Stimulated activated CD8-positive, alpha-beta memory T cell treated with anti-CD3 and anti-CD28 coated beads, Interleukin-12 subunit alpha, Interleukin-12 subunit beta, amount 100 ng/mL, for 1 hour (primary cell): ENCODE measurements at regions not wholly inside any gene's neighbourhood (a gene's known extent, or its start where the extent isn't known, plus 50 kb on each side); places are given as distances from the start of the nearest gene placed in this dataset.
"Not testable (repeated sequence)": the region's sequence is repeated elsewhere in the genome, so short reads cannot be mapped to it uniquely, and the experiment has no call there.

Experiments
- DNase-seq: peaks from one replicate; pipeline ENCODE4 v3.0.0-alpha.2; 2020; ENCODE audit warnings: low read depth

- DNase-seq, result no peak
Measured at GRCh38 chr3:182509844-182510460, 283.4 kb upstream of the ATP11B start.

- no peak for DNase-seq
Measured at GRCh38 chr3:182514236-182514964, 278.9 kb upstream of the ATP11B start.

GRCh38 chr3:182516597-182517336 is 276.5 kb upstream of the ATP11B start:
- no peak for DNase-seq

- no peak for DNase-seq
Measured at GRCh38 chr3:182519569-182519968, 273.7 kb upstream of the ATP11B start.

- no peak for DNase-seq
Measured at GRCh38 chr3:182521339-182521738, 272.0 kb upstream of the ATP11B start.

GRCh38 chr3:182523424-182523823 is 269.9 kb upstream of the ATP11B start:
- not testable (repeated sequence) for DNase-seq

GRCh38 chr3:182523836-182524235 is 269.5 kb upstream of the ATP11B start:
- DNase-seq, result no peak

- DNase-seq, result no peak
Measured at GRCh38 chr3:182524711-182525401, 268.4 kb upstream of the ATP11B start.

- DNase-seq, result no peak
Measured at GRCh38 chr3:182525766-182526374, 267.4 kb upstream of the ATP11B start.

GRCh38 chr3:182527745-182528144 is 265.6 kb upstream of the ATP11B start:
- DNase-seq, result no peak

GRCh38 chr3:182530316-182530715 is 263.0 kb upstream of the ATP11B start:
- no peak for DNase-seq

- DNase-seq, result no peak
Measured at GRCh38 chr3:182533394-182533793, 259.9 kb upstream of the ATP11B start.

- no peak for DNase-seq
Measured at GRCh38 chr3:182544542-182544941, 248.8 kb upstream of the ATP11B start.

- DNase-seq, result no peak
Measured at GRCh38 chr3:182562274-182562673, 231.0 kb upstream of the ATP11B start.

- no peak for DNase-seq
Measured at GRCh38 chr3:182565916-182566796, 227.1 kb upstream of the ATP11B start.

GRCh38 chr3:182567700-182568099 is 225.6 kb upstream of the ATP11B start:
- DNase-seq, result no peak

GRCh38 chr3:182568261-182568660 is 225.0 kb upstream of the ATP11B start:
- DNase-seq, result no peak

GRCh38 chr3:182568876-182569275 is 224.4 kb upstream of the ATP11B start:
- no peak for DNase-seq

GRCh38 chr3:182570946-182571594 is 222.2 kb upstream of the ATP11B start:
- no peak for DNase-seq

- DNase-seq, result no peak
Measured at GRCh38 chr3:182575941-182576340, 217.4 kb upstream of the ATP11B start.

GRCh38 chr3:182583545-182583944 is 209.8 kb upstream of the ATP11B start:
- DNase-seq, result no peak
